Caco-2 (cell line): ENCODE measurements at regions not wholly inside any gene's neighbourhood (a gene's known extent, or its start where the extent isn't known, plus 50 kb on each side); places are given as distances from the start of the nearest gene placed in this dataset.

Source experiments
- BruUV-seq: library from RNA; stranded (reverse); fragments of 400-500 nt; replicated peaks from 2 replicates; lab custom pipeline; 2021; lab: Mats Ljungman, UMichigan
- CTCF ChIA-PET: fragments of 300-600 bp; sonication (Branson Sonifier 250); formaldehyde crosslinking; loops from one replicate; lab custom pipeline; 2022; ENCODE audit warnings: antibody characterized with exemption; lab: Charles Lee
- POLR2A ChIA-PET: fragments of 300-600 bp; sonication (Branson Sonifier 250); formaldehyde crosslinking; loops from one replicate; lab custom pipeline; 2022; ENCODE audit warnings: antibody characterized with exemption; lab: Charles Lee
- DNase-seq, 2 experiments: peaks; one replicate each; pipeline versions ENCODE4 v3.0.0 to v3.0.0-alpha.2; 2020 to 2022
- H3K27me3 ChIP-seq: replicated peaks from 2 replicates; pipeline ENCODE4 v1.6.0; 2011; ENCODE audit warnings: low read length; ENCODE audit not compliant: control insufficient read depth, insufficient read depth
- H3K36me3 ChIP-seq: 2 replicates; pipeline ENCODE4 v1.5.1; 2011; ENCODE audit warnings: low read length; ENCODE audit not compliant: control insufficient read depth, insufficient read depth
- H3K4me1 ChIP-seq: fragments of 250-450 bp; sonication (Bioruptor Pico); 2 replicates; pipeline ENCODE4 v1.5.1; 2020; ENCODE audit warnings: mild to moderate bottlenecking
- H3K4me3 ChIP-seq: 2 replicates; pipeline ENCODE4 v1.5.1; 2011; ENCODE audit warnings: low read depth, mild to moderate bottlenecking, control low read depth, low read length
- H3K9me3 ChIP-seq: fragments of 250-450 bp; sonication (Bioruptor Pico); 2 replicates; pipeline ENCODE4 v1.5.1; 2020; ENCODE audit warnings: mild to moderate bottlenecking, moderate library complexity
- H3K27ac Mint-ChIP-seq: one replicate; pipeline ENCODE4 v1.8.0; 2022; ENCODE audit warnings: mixed read lengths; ENCODE audit not compliant: unreplicated experiment
- H3K27me3 Mint-ChIP-seq: one replicate; pipeline ENCODE4 v1.8.0; 2022; ENCODE audit warnings: mixed read lengths; ENCODE audit not compliant: insufficient read depth, unreplicated experiment
- H3K36me3 Mint-ChIP-seq: one replicate; pipeline ENCODE4 v1.8.0; 2022; ENCODE audit warnings: mild to moderate bottlenecking, mixed read lengths; ENCODE audit not compliant: insufficient read depth, unreplicated experiment
- H3K4me1 Mint-ChIP-seq: one replicate; pipeline ENCODE4 v1.8.0; 2022; ENCODE audit warnings: low read depth, mixed read lengths; ENCODE audit not compliant: unreplicated experiment
- H3K4me3 Mint-ChIP-seq: one replicate; pipeline ENCODE4 v1.8.0; 2022; ENCODE audit warnings: mild to moderate bottlenecking, moderate library complexity, mixed read lengths; ENCODE audit not compliant: unreplicated experiment
- H3K9me3 Mint-ChIP-seq: one replicate; pipeline ENCODE4 v1.8.0; 2022; ENCODE audit warnings: mixed read lengths; ENCODE audit not compliant: unreplicated experiment
- intact Hi-C: fragments of 100-400 bp; cut with micrococcal nuclease; formaldehyde crosslinking; loops from one replicate; pipeline ENCODE4 v1.10.0; 2022; ENCODE audit not compliant: unreplicated experiment
- TF ChIP-seq, protein P1 (sequence below), 2 experiments: fragments of 200-600 bp in 1 of 2; IDR thresholded peaks; 1 replicate in 1 of 2; 2 replicates in 1 of 2; pipeline versions ENCODE4 v1.5.1 to v1.8.0; 2011 to 2022; ENCODE audit warnings: antibody characterized with exemption in 1 of 2, control low read depth in 1 of 2, inconsistent platforms in 1 of 2, low read depth in 1 of 2, low read length in 1 of 2, mild to moderate bottlenecking in 1 of 2, moderate library complexity in 1 of 2; ENCODE audit not compliant: insufficient read depth in 1 of 2, severe bottlenecking in 1 of 2, unreplicated experiment in 1 of 2

DNA sequence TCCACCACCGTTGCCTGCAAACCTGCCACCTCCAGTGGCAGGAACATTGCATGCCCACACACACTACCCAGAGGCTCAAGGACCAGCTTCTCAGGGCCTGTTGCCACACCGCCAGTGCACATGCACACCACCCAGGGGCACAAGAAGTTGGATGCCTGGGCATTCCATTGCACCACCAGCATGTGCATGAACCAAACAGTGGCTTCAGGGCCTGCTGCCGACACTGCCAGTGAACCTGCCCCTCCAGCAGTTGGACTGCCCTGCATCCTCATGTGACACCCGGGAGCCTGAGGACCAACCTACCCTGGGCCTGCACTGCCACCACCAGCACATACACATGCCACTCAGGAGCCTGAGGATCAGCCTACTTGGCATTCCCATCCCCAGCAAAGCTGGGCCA, 303.7 kb downstream of the KCNJ2 start:
- TF ChIP-seq, protein P1, sequence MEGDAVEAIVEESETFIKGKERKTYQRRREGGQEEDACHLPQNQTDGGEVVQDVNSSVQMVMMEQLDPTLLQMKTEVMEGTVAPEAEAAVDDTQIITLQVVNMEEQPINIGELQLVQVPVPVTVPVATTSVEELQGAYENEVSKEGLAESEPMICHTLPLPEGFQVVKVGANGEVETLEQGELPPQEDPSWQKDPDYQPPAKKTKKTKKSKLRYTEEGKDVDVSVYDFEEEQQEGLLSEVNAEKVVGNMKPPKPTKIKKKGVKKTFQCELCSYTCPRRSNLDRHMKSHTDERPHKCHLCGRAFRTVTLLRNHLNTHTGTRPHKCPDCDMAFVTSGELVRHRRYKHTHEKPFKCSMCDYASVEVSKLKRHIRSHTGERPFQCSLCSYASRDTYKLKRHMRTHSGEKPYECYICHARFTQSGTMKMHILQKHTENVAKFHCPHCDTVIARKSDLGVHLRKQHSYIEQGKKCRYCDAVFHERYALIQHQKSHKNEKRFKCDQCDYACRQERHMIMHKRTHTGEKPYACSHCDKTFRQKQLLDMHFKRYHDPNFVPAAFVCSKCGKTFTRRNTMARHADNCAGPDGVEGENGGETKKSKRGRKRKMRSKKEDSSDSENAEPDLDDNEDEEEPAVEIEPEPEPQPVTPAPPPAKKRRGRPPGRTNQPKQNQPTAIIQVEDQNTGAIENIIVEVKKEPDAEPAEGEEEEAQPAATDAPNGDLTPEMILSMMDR (IDR thresholded peaks at IDR 0.05; ENCODE audit: insufficient read depth in 1 of 2, low read depth in 1 of 2, low read length in 1 of 2, severe bottlenecking in 1 of 2, unreplicated experiment in 1 of 2), result no peak
- Histone ChIP-seq H3K4me3 (no peak overlapping the region), H3K9me3 (no peaks in the 10 kb centered on the region), H3K27me3 (no peaks in the 10 kb centered on the region), H3K36me3 (no peaks in the 10 kb centered on the region), H3K4me1 (no peaks in the 10 kb centered on the region)
- ChIA-PET POLR2A (no interaction called here), CTCF (no interaction called here)
- Mint-ChIP-seq H3K36me3 (no peaks in the 10 kb centered on the region), H3K4me3 (no peak overlapping the region), H3K9me3 (no peaks in the 10 kb centered on the region), H3K4me1 (no peaks in the 10 kb centered on the region), H3K27me3 (no peaks in the 10 kb centered on the region), H3K27ac (no peak overlapping the region)
- no TSS peak for BruUV-seq
- intact Hi-C loops, result no loop called here
- DNase-seq, result no peak

DNA sequence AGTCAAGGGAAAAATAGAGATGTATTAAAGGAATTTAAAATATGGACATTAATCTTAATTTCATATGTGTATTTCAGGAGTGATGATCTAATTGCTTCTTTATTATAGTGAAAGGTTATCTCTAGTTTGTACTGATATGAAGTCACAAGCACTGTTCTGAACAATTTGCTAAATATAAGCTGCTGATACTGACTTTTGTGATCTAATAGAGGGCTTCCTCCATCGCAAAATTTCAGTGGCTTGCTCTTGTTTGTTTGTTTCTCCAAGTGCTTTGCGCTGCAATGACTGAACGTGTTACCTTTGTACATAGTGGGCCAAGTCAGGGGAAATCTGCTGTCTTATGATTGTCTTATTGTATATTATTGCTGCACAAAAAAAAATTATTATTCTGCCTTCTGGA, 307.0 kb downstream of the KCNJ2 start:
- no peak overlapping the region for H3K4me3 Mint-ChIP-seq

DNA sequence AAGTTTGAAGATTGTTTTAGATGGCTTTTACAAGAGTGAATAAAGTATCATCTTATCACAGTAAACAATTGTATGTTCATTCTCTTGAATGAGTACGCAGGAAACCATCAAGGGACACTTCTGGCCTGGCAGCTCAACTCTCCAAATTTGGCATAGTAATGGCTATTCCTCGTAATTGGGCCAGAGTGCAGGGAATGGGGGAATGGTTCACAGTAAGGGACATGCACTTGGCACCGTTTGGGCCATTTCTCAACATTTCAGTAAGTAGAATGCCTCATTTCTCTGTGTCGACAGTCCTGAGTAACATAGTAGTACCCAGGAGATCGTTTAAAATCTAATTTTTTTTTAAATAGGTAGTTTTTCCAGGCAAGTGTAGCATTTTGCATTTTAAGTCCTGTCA, 309.6 kb downstream of the KCNJ2 start:
- Histone ChIP-seq H3K4me3 (no peak overlapping the region), H3K9me3 (peaks cover 14% of the 10 kb centered on the region), H3K27me3 (no peaks in the 10 kb centered on the region), H3K36me3 (no peaks in the 10 kb centered on the region), H3K4me1 (no peaks in the 10 kb centered on the region)
- Mint-ChIP-seq H3K27ac (no peak overlapping the region), H3K9me3 (peaks cover 11% of the 10 kb centered on the region), H3K4me1 (no peaks in the 10 kb centered on the region), H3K4me3 (no peak overlapping the region), H3K27me3 (no peaks in the 10 kb centered on the region), H3K36me3 (no peaks in the 10 kb centered on the region)
- no TSS peak for BruUV-seq
- TF ChIP-seq, protein P1 (IDR thresholded peaks at IDR 0.05; ENCODE audit: insufficient read depth in 1 of 2, low read depth in 1 of 2, low read length in 1 of 2, severe bottlenecking in 1 of 2, unreplicated experiment in 1 of 2), result no peak
- intact Hi-C loops, result no loop called here
- ChIA-PET CTCF (no interaction called here), POLR2A (no interaction called here)
- DNase-seq, result no peak

More for the DNA sequence above, 307.0 kb downstream of the KCNJ2 start:
- TF ChIP-seq, protein P1 (IDR thresholded peaks at IDR 0.05; ENCODE audit: insufficient read depth in 1 of 2, low read depth in 1 of 2, low read length in 1 of 2, severe bottlenecking in 1 of 2, unreplicated experiment in 1 of 2), result no peak
- no peaks in the 10 kb centered on the region for H3K27me3 Mint-ChIP-seq
- POLR2A ChIA-PET, result no interaction called here
- no TSS peak for BruUV-seq
- Histone ChIP-seq H3K4me3 (no peak overlapping the region), H3K4me1 (no peaks in the 10 kb centered on the region), H3K9me3 (no peaks in the 10 kb centered on the region), H3K27me3 (no peaks in the 10 kb centered on the region), H3K36me3 (no peaks in the 10 kb centered on the region)
- H3K4me1 Mint-ChIP-seq, result no peaks in the 10 kb centered on the region
- intact Hi-C loops, result no loop called here
- DNase-seq, result no peak
- CTCF ChIA-PET, result no interaction called here
- H3K9me3 Mint-ChIP-seq, result no peaks in the 10 kb centered on the region
- no peaks in the 10 kb centered on the region for H3K36me3 Mint-ChIP-seq
- no peak overlapping the region for H3K27ac Mint-ChIP-seq
